Gastroesophageal sphincter (tissue), 4 donors: ENCODE measurements at regions not wholly inside any gene's neighbourhood (a gene's known extent, or its start where the extent isn't known, plus 50 kb on each side); places are given as distances from the start of the nearest gene placed in this dataset.
"Not testable (repeated sequence)": the region's sequence is repeated elsewhere in the genome, so short reads cannot be mapped to it uniquely, and the experiment has no call there.

ENCODE experiments used
- ATAC-seq: fragments of 150-250 bp; one replicate; pipeline ENCODE4 v1.9.1; 2016; ENCODE audit warnings: mild to moderate bottlenecking, moderate library complexity
- H3K27ac ChIP-seq, 4 donors: fragments of 200-600 bp; sonication (generic) in 3 of 4; 1 replicate in 3 of 4; 2 replicates in 1 of 4; pipeline ENCODE4 v1.5.1; 2016 to 2019
- H3K27me3 ChIP-seq: fragments of 200-600 bp; sonication (generic); one replicate; pipeline ENCODE4 v1.5.1; 2019
- H3K36me3 ChIP-seq, 2 donors: fragments of 200-600 bp; sonication (generic); one replicate each; pipeline ENCODE4 v1.5.1; 2019; ENCODE audit warnings: control low read depth in 1 of 2
- H3K4me1 ChIP-seq, 3 donors: fragments of 200-600 bp; sonication (generic); 1 replicate in 2 of 3; 2 replicates in 1 of 3; pipeline ENCODE4 v1.5.1; 2016 to 2019; ENCODE audit warnings: control low read depth in 2 of 3
- H3K4me3 ChIP-seq, 2 donors: fragments of 200-600 bp; sonication (generic); one replicate each; pipeline ENCODE4 v1.5.1; 2019; ENCODE audit warnings: mild to moderate bottlenecking in 1 of 2, moderate library complexity in 1 of 2
- H3K9me3 ChIP-seq, 3 donors: fragments of 200-600 bp; sonication (generic); one replicate each; pipeline ENCODE4 v1.5.1; 2017 to 2019; ENCODE audit warnings: control low read depth in 2 of 3
- CTCF ChIP-seq, 4 experiments: fragments of 200-600 bp in 2 of 4; fragments of 450-650 bp in 2 of 4; sonication (generic) in 1 of 4; IDR thresholded peaks; one replicate each; pipeline ENCODE4 v1.5.1; 2017 to 2019; ENCODE audit warnings: antibody characterized with exemption in 4 of 4, mild to moderate bottlenecking in 2 of 4, moderate library complexity in 2 of 4
- EP300 ChIP-seq: sonication (generic); formaldehyde crosslinking; IDR thresholded peaks from one replicate; pipeline ENCODE4 v1.6.1; 2017; ENCODE audit warnings: antibody characterized with exemption, mild to moderate bottlenecking
- POLR2A ChIP-seq, 2 donors: fragments of 450-650 bp; IDR thresholded peaks; one replicate each; pipeline ENCODE4 v1.6.1; 2017; ENCODE audit warnings: antibody characterized with exemption in 2 of 2, mild to moderate bottlenecking in 2 of 2, moderate library complexity in 1 of 2
- POLR2AphosphoS5 ChIP-seq: sonication (generic); formaldehyde crosslinking; IDR thresholded peaks from one replicate; pipeline ENCODE4 v1.6.1; 2017; ENCODE audit warnings: antibody characterized with exemption
- WGBS, 2 donors: methylation state at CpG; one replicate each; pipeline ENCODE4 v1.1.5; 2018; ENCODE audit warnings: low coverage in 1 of 2; 5-methylcytosine and 5-hydroxymethylcytosine counted together

GRCh38 chr22:40094485-40094884, 83.2 kb upstream of the TNRC6B start:
- no peak overlapping the region for H3K27ac ChIP-seq
- H3K4me1 ChIP-seq: peaks cover 0 to 24% (median 3%) of the 10 kb centered on the region in 3 donors
- H3K36me3 ChIP-seq: no peaks in the 10 kb centered on the region
- H3K4me3 ChIP-seq: no peak overlapping the region
- no peaks in the 10 kb centered on the region for H3K27me3 ChIP-seq
- TF ChIP-seq CTCF (IDR thresholded peaks at IDR 0.05): no peak
- TF ChIP-seq POLR2A (IDR thresholded peaks at IDR 0.05): no peak
- no peak for TF ChIP-seq EP300
- no peak for TF ChIP-seq POLR2AphosphoS5
- ATAC-seq: no peak
- WGBS, 2 donors: 0 to 13% methylated on average over 1 of the region's 1 CpG
- H3K9me3 ChIP-seq: no peaks in the 10 kb centered on the region

DNA sequence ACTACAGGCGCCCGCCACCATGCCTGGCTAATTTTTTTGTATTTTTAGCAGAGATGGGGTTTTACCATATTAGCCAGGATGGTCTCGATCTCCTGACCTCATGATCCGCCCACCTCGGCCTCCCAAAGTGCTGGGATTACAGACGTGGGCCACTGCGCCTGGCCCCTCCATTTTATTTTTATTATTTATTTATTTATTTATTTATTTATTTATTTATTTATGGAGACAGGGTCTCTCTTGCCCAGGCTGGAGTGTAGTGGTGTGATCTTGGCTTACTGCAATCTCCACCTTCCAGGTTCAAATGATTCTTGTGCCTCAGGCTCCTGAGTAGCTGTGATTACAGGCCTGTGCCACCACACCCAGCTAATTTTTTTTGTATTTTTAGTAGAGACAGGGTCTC, 77.8 kb upstream of the TNRC6B start:
- not testable (repeated sequence) for H3K4me3 ChIP-seq, H3K36me3 ChIP-seq, ATAC-seq, H3K27ac ChIP-seq, H3K9me3 ChIP-seq, H3K27me3 ChIP-seq
- WGBS, 2 donors: 90 to 98% methylated on average over 2 to 7 of the region's 7 CpGs
- peaks cover 0 to 26% (median 0%) of the 10 kb centered on the region in 3 donors for H3K4me1 ChIP-seq

DNA sequence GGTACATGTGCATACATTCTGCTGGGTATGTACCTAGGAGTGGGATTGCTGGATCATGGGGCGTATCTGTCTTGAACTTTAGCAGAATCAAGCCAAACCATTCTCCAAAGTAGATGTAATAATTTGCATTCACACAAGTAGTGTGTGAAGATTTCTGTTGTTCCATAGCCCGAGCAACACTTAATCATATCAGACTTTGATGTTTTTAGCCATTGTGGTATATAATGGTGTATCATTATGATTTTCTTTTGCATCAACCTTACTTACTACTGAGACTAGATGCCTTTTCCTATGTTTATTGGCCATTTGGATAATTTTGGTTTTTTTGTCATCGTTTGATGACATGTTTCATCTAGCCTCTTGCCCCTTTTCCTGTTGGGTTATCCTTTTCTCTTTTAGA, 72.0 kb upstream of the TNRC6B start:
- TF ChIP-seq POLR2A (IDR thresholded peaks at IDR 0.05): no peak
- TF ChIP-seq POLR2AphosphoS5: no peak
- TF ChIP-seq CTCF (IDR thresholded peaks at IDR 0.05): no peak
- no peak for TF ChIP-seq EP300
- no peaks in the 10 kb centered on the region for H3K36me3 ChIP-seq
- ATAC-seq: no peak
- WGBS, 2 donors: 93 to 100% methylated on average over 1 to 3 of the region's 3 CpGs
- H3K9me3 ChIP-seq: no peaks in the 10 kb centered on the region
- H3K4me3 ChIP-seq: no peak overlapping the region
- H3K27me3 ChIP-seq: no peaks in the 10 kb centered on the region
- H3K27ac ChIP-seq: no peak overlapping the region
- peaks cover 0 to 52% (median 8%) of the 10 kb centered on the region in 3 donors for H3K4me1 ChIP-seq

- Histone ChIP-seq H3K4me1 (peaks cover 0 to 54% (median 8%) of the 10 kb centered on the region in 3 donors), H3K36me3 (no peaks in the 10 kb centered on the region), H3K27me3 (no peaks in the 10 kb centered on the region), H3K9me3 (no peaks in the 10 kb centered on the region), H3K4me3 (peak overlapping the region; percentile 24 to 26), H3K27ac (peak overlapping the region in 2 of 4 donors; percentile 56 to 60)
- ATAC-seq: no peak
- TF ChIP-seq CTCF (IDR thresholded peaks at IDR 0.05): no peak
- no peak for TF ChIP-seq POLR2AphosphoS5
- no peak for TF ChIP-seq EP300
- no peak for TF ChIP-seq POLR2A (IDR thresholded peaks at IDR 0.05)
- WGBS, 2 donors: 0 to 17% methylated on average over 1 of the region's 1 CpG
Measured at GRCh38 chr22:40107244-40107643, 70.5 kb upstream of the TNRC6B start.

- no peaks in the 10 kb centered on the region for H3K27me3 ChIP-seq
- peak overlapping the region in 3 of 4 donors; percentile 56 to 61 (median 60) for H3K27ac ChIP-seq
- H3K36me3 ChIP-seq: no peaks in the 10 kb centered on the region
- H3K4me3 ChIP-seq: peak overlapping the region; percentile 24 to 26
- 8% methylated on average over 3 to 5 of the region's 6 CpGs for WGBS, 2 donors
- no peak for ATAC-seq
- TF ChIP-seq POLR2A (IDR thresholded peaks at IDR 0.05) (no peak), CTCF (IDR thresholded peaks at IDR 0.05) (no peak), POLR2AphosphoS5 (no peak), EP300 (no peak)
- H3K4me1 ChIP-seq: peaks cover 0 to 54% (median 8%) of the 10 kb centered on the region in 3 donors
- no peaks in the 10 kb centered on the region for H3K9me3 ChIP-seq
Measured at GRCh38 chr22:40107851-40108378, 69.8 kb upstream of the TNRC6B start.
